Activated naive CD4-positive, alpha-beta T cell treated with anti-CD3 and anti-CD28 coated beads, Interleukin-2, amount 50 U/mL, for 24 hours (primary cell): ENCODE measurements at regions not wholly inside any gene's neighbourhood (a gene's known extent, or its start where the extent isn't known, plus 50 kb on each side); places are given as distances from the start of the nearest gene placed in this dataset.

ENCODE experiments used
- H3K27ac Mint-ChIP-seq: one replicate; pipeline ENCODE4 v1.8.0; 2021; ENCODE audit warnings: mild to moderate bottlenecking, mixed read lengths
- H3K27me3 Mint-ChIP-seq: one replicate; pipeline ENCODE4 v1.8.0; 2021; ENCODE audit warnings: mixed read lengths
- H3K36me3 Mint-ChIP-seq: one replicate; pipeline ENCODE4 v1.8.0; 2021; ENCODE audit warnings: mixed read lengths
- H3K4me1 Mint-ChIP-seq: one replicate; pipeline ENCODE4 v1.8.0; 2021; ENCODE audit warnings: mixed read lengths
- H3K4me3 Mint-ChIP-seq: one replicate; pipeline ENCODE4 v1.8.0; 2021; ENCODE audit warnings: mild to moderate bottlenecking, mixed read lengths
- H3K9me3 Mint-ChIP-seq: one replicate; pipeline ENCODE4 v1.8.0; 2021; ENCODE audit warnings: mixed read lengths

DNA sequence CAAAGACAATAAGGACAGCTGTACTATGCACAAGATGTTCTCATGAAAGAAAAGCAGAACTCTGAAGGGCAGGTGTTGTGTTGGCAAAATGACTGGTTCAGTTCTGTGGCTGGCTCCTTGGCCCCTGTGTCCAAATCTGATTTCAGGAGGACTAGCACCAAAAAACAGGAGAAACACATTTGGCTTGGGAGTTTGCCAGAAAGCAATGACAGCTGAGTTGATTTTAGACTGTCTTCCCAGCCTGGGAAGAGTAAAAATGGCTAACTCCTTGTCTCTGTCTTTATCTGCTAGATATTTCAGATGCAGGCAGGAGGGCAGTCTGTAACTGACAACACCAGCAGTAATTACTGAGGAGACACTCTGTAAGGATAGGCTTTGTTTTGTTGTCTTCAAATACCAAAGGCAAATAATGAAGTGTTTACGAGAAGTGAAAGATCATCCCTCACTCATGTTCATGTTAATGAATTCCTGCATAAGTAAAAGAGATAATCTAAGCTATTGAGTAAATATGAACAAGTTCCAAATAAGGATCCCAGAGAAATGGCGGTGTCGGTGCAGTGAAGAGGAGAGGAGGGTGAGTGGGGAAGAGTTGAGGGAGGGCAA, 989.0 kb downstream of the CDH11 start:
- H3K27me3 Mint-ChIP-seq = no peaks in the 10 kb centered on the region
- H3K4me3 Mint-ChIP-seq = no peak overlapping the region
- no peaks in the 10 kb centered on the region for H3K4me1 Mint-ChIP-seq
- H3K27ac Mint-ChIP-seq = no peak overlapping the region
- peaks cover 4% of the 10 kb centered on the region for H3K9me3 Mint-ChIP-seq
- no peaks in the 10 kb centered on the region for H3K36me3 Mint-ChIP-seq

DNA sequence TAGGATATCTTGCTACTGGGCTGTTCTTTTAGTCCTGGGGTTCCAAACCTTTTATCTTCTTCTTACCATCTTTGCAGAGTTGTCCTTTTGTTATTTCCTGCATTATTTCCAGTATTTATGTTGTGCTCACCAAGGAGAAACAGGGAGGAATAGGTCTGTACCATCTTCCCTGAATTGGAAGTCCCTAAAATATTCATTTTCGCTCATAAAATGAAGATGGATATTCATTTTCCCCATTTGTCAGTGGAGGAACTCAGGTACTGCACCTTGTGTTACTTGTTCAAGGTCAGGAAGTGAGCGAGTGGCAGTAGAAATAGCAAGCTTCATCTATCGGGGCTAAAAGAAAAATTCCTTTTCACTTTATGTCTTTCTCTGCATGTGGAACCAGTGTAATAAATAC, 989.7 kb downstream of the CDH11 start:
- Mint-ChIP-seq H3K36me3 (no peaks in the 10 kb centered on the region), H3K9me3 (peaks cover 4% of the 10 kb centered on the region), H3K4me3 (no peak overlapping the region), H3K27me3 (no peaks in the 10 kb centered on the region), H3K27ac (no peak overlapping the region), H3K4me1 (no peaks in the 10 kb centered on the region)

DNA sequence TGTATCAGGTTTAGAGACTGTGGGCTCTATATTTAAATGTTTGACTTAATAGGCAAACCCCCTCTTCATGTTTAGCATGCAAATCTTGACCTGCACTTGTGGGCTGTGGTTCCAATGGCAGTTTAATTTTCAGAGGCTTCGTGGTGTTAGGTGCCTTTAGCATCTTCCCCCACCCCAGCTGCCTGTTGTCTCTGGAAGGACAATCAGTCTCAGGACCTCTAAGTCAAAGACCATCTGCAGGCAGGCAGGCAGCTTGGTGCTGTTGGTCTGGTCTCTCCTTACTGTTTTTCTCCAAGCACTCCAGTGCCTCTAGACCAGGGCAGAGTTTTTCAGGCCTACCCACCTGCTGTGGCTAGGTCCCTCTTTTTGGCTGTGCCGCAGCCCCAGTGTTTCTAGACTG, 990.4 kb downstream of the CDH11 start:
- Mint-ChIP-seq H3K9me3 (peaks cover 2% of the 10 kb centered on the region), H3K27me3 (no peaks in the 10 kb centered on the region), H3K4me3 (no peak overlapping the region), H3K4me1 (no peaks in the 10 kb centered on the region), H3K27ac (no peak overlapping the region), H3K36me3 (no peaks in the 10 kb centered on the region)

DNA sequence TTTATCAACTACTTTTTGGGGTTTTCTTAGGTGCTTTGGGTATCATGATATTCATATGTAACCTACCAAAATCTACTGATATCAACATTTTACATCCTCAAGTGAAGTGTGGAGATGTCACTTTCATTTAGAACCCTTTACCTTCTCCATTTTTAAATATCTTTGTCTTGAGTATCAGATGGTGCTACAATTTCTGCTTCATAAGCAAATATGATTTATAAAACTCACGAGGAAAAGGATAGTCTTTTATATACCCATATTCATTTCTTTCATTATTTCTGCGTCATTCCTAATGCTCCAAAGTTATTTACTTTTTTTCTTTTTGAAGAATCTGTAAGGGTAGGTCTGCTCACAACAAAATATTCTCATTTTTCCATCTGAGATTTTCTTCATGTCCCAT, 991.7 kb downstream of the CDH11 start:
- Mint-ChIP-seq H3K4me3 (no peak overlapping the region), H3K4me1 (no peaks in the 10 kb centered on the region), H3K9me3 (no peaks in the 10 kb centered on the region), H3K27ac (no peak overlapping the region), H3K27me3 (no peaks in the 10 kb centered on the region), H3K36me3 (no peaks in the 10 kb centered on the region)

DNA sequence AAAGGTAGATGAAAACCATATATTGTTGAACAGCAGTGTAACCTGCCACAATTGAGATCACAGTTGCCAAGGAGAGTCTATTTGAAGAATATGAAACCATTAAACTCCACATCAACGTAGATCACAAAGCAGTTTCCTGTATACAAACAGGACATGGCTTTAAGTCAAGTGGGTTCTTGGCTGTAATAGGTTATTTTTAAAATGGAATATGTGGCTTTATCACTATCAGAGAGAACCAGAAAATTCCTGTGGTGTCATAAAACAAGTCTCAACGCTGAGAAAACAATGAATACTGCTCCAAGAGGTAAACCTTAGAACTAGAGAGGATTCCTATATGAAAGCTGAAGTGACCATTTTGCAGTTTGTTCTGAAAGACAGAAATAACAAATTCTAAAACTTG, 999.7 kb downstream of the CDH11 start:
- no peaks in the 10 kb centered on the region for H3K27me3 Mint-ChIP-seq
- H3K4me3 Mint-ChIP-seq = no peak overlapping the region
- H3K36me3 Mint-ChIP-seq = no peaks in the 10 kb centered on the region
- H3K9me3 Mint-ChIP-seq = peaks cover 11% of the 10 kb centered on the region
- H3K4me1 Mint-ChIP-seq = no peaks in the 10 kb centered on the region
- H3K27ac Mint-ChIP-seq = no peak overlapping the region

DNA sequence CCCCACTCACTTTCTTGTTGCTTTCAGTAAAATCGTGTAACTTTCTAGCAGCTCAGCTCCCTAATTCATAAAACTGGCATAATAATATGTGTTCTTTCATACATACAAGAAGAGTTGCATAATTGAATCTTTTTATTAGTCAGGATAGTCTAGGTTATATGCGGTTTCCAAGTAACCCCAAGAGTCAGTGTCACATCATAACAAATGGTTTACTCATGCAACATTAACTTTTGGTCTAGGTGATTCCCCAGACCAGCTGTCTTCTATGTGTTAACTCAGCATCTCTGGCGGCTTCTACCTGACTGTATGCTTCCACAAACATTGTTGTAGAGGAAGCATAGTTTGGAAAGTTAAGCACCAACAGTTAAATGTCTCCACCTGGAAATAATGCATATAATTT, 1000.4 kb downstream of the CDH11 start:
- Mint-ChIP-seq H3K4me1 (no peaks in the 10 kb centered on the region), H3K4me3 (no peak overlapping the region), H3K9me3 (peaks cover 12% of the 10 kb centered on the region), H3K27ac (no peak overlapping the region), H3K36me3 (no peaks in the 10 kb centered on the region), H3K27me3 (no peaks in the 10 kb centered on the region)

DNA sequence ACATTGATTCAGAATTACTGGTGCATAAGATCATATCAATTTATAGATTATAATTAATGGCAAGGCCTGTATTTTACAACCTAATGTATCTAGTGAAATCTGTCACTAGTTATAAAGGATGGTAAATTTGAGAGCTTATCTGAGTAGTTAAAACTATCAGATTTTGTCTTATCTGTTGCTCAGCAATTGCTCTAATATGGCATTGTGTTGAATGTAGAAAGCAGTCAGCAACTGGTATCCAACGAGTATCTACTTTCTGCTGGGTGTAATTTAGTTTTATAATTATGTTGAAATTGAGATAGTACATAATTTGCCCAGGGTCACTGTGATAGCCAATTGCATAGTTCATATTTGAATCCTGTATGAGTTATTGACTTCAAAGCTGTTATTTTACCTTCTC, 1005.7 kb downstream of the CDH11 start:
- Mint-ChIP-seq H3K27me3 (no peaks in the 10 kb centered on the region), H3K4me3 (no peak overlapping the region), H3K27ac (no peak overlapping the region), H3K9me3 (peaks cover 12% of the 10 kb centered on the region), H3K4me1 (no peaks in the 10 kb centered on the region), H3K36me3 (no peaks in the 10 kb centered on the region)

DNA sequence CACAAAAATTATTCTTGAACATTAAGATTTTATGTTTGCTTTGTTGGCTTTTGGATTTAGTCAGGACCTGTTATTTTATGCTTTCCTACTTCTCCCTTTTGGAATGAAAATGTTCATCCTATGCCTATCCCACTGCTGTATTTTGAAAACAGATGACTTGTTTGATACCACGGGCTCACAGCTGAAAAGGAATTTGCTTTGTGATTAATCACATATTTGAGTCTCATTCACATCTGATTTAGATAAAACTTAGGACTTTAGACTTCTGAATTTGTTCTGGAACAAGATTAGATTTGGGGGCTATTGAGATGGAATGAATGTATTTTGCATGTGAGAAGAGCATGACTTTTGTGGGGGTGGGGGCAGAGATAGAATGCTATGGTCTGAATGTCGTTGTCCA, 1012.6 kb downstream of the CDH11 start:
- H3K9me3 Mint-ChIP-seq = peaks cover 10% of the 10 kb centered on the region
- H3K4me1 Mint-ChIP-seq = no peaks in the 10 kb centered on the region
- no peak overlapping the region for H3K27ac Mint-ChIP-seq
- no peak overlapping the region for H3K4me3 Mint-ChIP-seq
- H3K36me3 Mint-ChIP-seq = no peaks in the 10 kb centered on the region
- H3K27me3 Mint-ChIP-seq = no peaks in the 10 kb centered on the region

DNA sequence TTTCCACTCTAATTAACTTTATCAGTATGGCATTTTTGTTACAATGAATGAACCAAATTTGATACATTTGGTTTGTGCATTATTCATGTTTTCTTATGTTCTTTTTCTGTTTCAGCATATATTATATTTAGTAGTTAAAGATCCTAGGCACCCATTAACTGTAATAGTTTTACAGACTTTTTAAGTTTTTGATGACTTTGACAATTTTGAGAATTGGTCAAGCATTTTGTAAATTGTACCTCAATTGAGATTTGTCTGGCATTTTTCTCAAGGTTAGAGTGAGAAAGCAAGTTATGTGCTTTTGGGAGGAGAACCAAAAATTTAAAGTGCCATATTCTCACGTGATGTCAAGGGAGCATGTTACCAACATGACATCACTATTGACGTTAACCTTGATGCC, 1019.2 kb downstream of the CDH11 start:
- no peaks in the 10 kb centered on the region for H3K36me3 Mint-ChIP-seq
- H3K27me3 Mint-ChIP-seq = no peaks in the 10 kb centered on the region
- no peak overlapping the region for H3K27ac Mint-ChIP-seq
- H3K4me3 Mint-ChIP-seq = no peak overlapping the region
- peaks cover 18% of the 10 kb centered on the region for H3K9me3 Mint-ChIP-seq
- H3K4me1 Mint-ChIP-seq = no peaks in the 10 kb centered on the region

DNA sequence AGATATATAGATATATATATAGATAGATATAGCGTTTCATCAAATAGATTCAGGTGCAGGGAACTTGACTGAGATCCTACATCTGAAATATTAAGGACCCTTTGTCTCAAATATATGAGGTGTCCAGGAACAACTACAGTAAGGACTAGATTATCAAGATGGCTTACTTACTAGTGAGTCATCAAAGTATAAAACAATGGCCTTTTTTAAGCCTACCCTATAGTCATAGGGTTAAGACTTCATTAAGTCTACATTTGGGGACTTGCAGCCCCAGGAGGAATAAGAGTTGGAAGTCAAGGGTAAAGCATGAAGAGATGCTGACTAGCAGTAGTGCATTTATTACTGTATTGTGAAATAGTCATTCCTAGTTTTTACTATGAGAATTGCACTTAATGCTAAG, 1023.4 kb downstream of the CDH11 start:
- Mint-ChIP-seq H3K27me3 (no peaks in the 10 kb centered on the region), H3K4me3 (no peak overlapping the region), H3K36me3 (no peaks in the 10 kb centered on the region), H3K27ac (no peak overlapping the region), H3K4me1 (no peaks in the 10 kb centered on the region), H3K9me3 (peaks cover 14% of the 10 kb centered on the region)

DNA sequence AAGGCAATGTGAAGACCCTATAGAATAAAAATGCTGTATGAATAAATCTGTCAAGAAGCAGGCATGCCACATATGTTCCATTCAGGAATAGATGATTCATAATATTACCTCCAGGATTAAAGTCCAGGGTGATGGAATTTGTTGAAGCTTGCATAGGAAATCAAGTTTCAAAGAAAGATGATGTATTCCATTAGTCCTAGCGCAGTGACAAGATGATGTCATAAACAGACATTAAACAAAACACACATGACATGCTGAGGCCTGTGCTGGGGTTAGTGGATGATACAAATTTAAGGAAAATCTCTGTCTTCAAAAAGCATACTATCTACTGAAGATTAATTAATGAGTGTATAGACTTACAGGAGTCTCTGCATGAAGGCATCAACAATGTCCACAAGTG, 1025.2 kb downstream of the CDH11 start:
- Mint-ChIP-seq H3K36me3 (no peaks in the 10 kb centered on the region), H3K4me1 (no peaks in the 10 kb centered on the region), H3K27me3 (no peaks in the 10 kb centered on the region), H3K9me3 (peaks cover 14% of the 10 kb centered on the region), H3K4me3 (no peak overlapping the region), H3K27ac (no peak overlapping the region)

DNA sequence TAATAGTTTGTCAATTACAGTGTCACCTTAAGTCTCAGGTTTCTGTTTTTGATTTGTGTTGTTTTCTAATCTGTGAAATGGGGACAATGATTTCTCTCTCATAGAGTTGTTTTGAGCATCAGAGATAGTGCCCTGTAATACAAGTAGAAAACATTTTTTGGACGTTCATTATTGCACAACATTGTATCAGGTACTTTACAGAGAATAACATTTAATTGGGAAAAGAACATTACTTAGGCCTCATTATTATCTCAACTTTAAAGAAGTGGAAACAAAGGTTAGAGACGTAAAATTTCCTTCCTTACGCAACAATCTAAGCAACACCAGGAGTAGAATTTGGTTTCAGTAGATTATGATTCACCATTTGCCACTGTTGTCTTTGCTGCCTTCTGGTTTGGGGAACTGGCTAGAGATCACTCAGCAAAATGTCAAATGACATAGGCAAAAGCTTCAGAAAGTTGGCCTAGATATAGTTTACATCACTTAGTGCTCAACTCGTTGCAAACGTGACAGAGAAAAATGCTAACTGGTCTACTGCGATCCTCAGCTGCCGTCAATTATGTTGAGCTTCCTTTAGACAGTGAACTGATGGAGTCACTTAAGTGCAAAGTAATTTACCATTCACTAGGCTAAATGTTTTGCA, 1026.8 kb downstream of the CDH11 start:
- H3K9me3 Mint-ChIP-seq = peaks cover 14% of the 10 kb centered on the region
- H3K27me3 Mint-ChIP-seq = no peaks in the 10 kb centered on the region
- H3K4me3 Mint-ChIP-seq = no peak overlapping the region
- H3K27ac Mint-ChIP-seq = no peak overlapping the region
- no peaks in the 10 kb centered on the region for H3K36me3 Mint-ChIP-seq
- H3K4me1 Mint-ChIP-seq = no peaks in the 10 kb centered on the region

DNA sequence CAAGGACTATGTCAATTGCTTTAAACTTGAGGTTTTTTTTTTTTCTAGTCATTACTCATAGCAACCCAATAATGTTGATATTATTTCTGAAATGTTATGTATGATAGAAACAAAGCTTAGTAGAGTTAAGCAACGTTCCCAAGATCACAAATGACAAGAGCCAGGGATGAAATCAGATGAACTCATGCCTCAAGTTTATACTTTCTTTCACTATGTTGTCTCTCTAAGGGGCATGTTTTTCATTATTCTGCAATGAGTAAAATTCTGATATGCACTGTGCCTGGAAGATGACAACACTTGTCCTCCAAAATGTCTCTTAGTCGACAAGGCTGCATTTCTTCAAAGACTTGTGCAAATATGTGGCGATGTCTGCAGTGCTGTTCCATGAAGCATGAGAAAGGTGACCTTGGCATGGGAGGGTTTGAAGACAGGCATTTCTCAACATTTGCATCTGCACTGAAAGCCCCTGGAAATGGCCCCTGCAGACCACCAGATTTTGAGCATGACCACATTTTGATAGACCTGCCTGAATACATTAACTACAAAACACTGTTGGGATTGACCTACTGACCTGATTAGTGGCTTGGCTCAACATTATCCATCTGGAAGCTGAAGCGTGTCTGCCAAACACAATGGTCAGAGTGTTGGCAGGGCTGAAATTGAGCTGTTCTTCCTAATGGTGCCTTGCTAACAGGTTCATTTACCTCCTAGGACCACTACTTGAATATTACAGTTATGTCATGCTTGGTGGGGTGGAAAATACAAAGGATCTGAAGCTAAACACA, 1027.5 kb downstream of the CDH11 start:
- Mint-ChIP-seq H3K4me1 (no peaks in the 10 kb centered on the region), H3K27ac (no peak overlapping the region), H3K4me3 (no peak overlapping the region), H3K9me3 (peaks cover 10% of the 10 kb centered on the region), H3K27me3 (no peaks in the 10 kb centered on the region), H3K36me3 (no peaks in the 10 kb centered on the region)

DNA sequence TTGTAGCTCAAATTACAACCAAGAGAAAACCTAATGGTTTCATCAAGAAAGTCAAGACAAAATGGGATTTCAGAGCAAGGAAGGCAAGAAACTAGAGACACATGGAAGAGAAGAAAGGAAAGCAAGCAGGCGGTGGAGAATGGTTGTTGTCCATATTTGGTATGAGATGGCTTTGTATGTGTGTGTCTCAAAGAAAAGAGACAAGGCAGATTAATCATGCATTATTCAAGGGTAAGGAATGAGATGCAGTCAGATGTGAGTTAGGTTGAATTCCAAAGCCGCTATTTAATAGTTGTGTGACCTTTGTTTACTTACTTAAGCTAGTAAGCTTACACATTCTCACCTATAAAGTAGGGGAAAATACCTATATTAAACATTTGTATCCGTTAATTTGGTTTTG, 1029.6 kb downstream of the CDH11 start:
- Mint-ChIP-seq H3K4me3 (no peak overlapping the region), H3K9me3 (peaks cover 10% of the 10 kb centered on the region), H3K27me3 (no peaks in the 10 kb centered on the region), H3K27ac (no peak overlapping the region), H3K4me1 (no peaks in the 10 kb centered on the region), H3K36me3 (no peaks in the 10 kb centered on the region)

DNA sequence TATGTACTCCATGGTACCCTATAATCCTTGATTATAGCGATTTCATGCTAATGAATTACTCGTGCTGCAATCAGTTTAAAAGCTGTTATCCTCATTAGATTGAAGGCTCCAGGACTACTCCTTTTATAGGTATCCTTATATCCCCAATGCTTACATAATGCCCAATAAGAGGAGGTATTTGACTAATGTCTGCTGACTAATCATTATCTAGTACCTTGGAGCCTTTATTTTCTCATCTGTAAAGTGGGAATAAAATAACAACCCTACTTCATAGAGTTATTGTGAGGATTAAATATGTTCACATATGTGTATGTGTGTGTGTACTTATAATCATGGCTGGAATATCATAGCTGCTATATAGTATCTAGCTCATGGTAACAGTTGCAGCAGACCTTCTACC, 1031.5 kb downstream of the CDH11 start:
- no peak overlapping the region for H3K4me3 Mint-ChIP-seq
- H3K9me3 Mint-ChIP-seq = peaks cover 10% of the 10 kb centered on the region
- H3K4me1 Mint-ChIP-seq = no peaks in the 10 kb centered on the region
- H3K27me3 Mint-ChIP-seq = no peaks in the 10 kb centered on the region
- H3K27ac Mint-ChIP-seq = no peak overlapping the region
- no peaks in the 10 kb centered on the region for H3K36me3 Mint-ChIP-seq

DNA sequence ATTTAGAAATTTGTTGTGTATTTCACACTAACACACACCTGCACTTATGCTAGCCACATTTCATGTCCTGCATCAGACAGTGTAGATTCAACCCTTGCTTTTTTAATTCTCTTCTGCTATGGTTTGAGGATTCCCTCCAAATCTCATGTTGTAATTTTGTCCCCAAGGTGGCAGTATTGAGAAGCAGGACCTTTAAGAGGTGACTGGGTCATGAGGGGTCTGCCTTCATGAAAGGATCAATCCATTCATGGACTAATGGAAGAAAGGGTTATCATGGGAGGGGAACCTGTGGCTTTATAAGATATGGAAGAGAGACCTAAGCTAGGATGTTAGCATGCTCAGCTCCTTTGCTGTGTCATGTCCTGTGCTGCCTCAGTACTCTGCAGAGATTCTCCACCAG, 1032.2 kb downstream of the CDH11 start:
- Mint-ChIP-seq H3K4me1 (no peaks in the 10 kb centered on the region), H3K27me3 (no peaks in the 10 kb centered on the region), H3K27ac (no peak overlapping the region), H3K9me3 (peaks cover 10% of the 10 kb centered on the region), H3K36me3 (no peaks in the 10 kb centered on the region), H3K4me3 (no peak overlapping the region)
